H1 (cell line): ENCODE measurements at regions not wholly inside any gene's neighbourhood (a gene's known extent, or its start where the extent isn't known, plus 50 kb on each side); places are given as distances from the start of the nearest gene placed in this dataset.

Experiments used
- CTCF ChIA-PET: fragments of 300-600 bp; sonication (Branson Sonifier 250); formaldehyde crosslinking; loops from one replicate; lab custom pipeline; 2021; ENCODE audit not compliant: partially characterized antibody; lab: Charles Lee
- POLR2A ChIA-PET: fragments of 300-600 bp; sonication (Branson Sonifier 250); formaldehyde crosslinking; loops from one replicate; lab custom pipeline; 2021; ENCODE audit warnings: inconsistent platforms; ENCODE audit not compliant: partially characterized antibody; lab: Charles Lee
- DNase-seq, 2 experiments: peaks; one replicate each; pipeline versions ENCODE4 v3.0.0 to v3.0.0-alpha.2; 2010 to 2022; ENCODE audit warnings: low spot score in 2 of 2, low read depth in 1 of 2, mixed read lengths in 1 of 2
- FAIRE-seq: peaks from 2 replicates; lab custom pipeline; 2011; peaks lifted over from hg19 to GRCh38; lab: Jason Lieb, UNC
- H2AFZ ChIP-seq: 2 replicates; pipeline ENCODE4 v1.8.1; 2012; ENCODE audit warnings: low read length, inconsistent platforms
- H2AK5ac ChIP-seq: 2 replicates; pipeline ENCODE4 v1.6.1; 2013; ENCODE audit warnings: low read depth, low read length
- H2BK120ac ChIP-seq: replicated peaks from 2 replicates; pipeline ENCODE3; 2013; ENCODE audit warnings: low read depth, low read length, inconsistent platforms
- H2BK12ac ChIP-seq: 2 replicates; pipeline ENCODE4 v1.6.1; 2013; ENCODE audit warnings: low read depth, low read length
- H2BK15ac ChIP-seq: 2 replicates; pipeline ENCODE4 v1.6.1; 2013; ENCODE audit warnings: low read length
- H2BK20ac ChIP-seq: 2 replicates; pipeline ENCODE4 v1.6.1; 2013; ENCODE audit warnings: low read length
- H2BK5ac ChIP-seq: 2 replicates; pipeline ENCODE4 v1.6.1; 2013; ENCODE audit warnings: low read depth, low read length
- H3K14ac ChIP-seq: 2 replicates; pipeline ENCODE4 v1.6.1; 2013; ENCODE audit warnings: inconsistent platforms; ENCODE audit not compliant: insufficient read length
- H3K18ac ChIP-seq: 2 replicates; pipeline ENCODE4 v1.6.1; 2013; ENCODE audit warnings: low read length; ENCODE audit errors: extremely low read depth
- H3K23ac ChIP-seq: 2 replicates; pipeline ENCODE4 v1.6.1; 2013; ENCODE audit warnings: inconsistent platforms; ENCODE audit not compliant: insufficient read length
- H3K23me2 ChIP-seq: 2 replicates; pipeline ENCODE4 v1.6.1; 2013; ENCODE audit warnings: low read depth, low read length
- H3K27ac ChIP-seq: 2 replicates; pipeline ENCODE4 v1.6.1; 2011; ENCODE audit warnings: low read depth, low read length, inconsistent platforms
- H3K27me3 ChIP-seq, 4 experiments: replicated peaks in 1 of 4; 1 replicate in 1 of 4; 2 replicates in 3 of 4; pipeline versions ENCODE4 v1.6.1 to v1.8.1; 2011 to 2013; ENCODE audit warnings: low read length in 3 of 4, mild to moderate bottlenecking in 3 of 4, inconsistent platforms in 2 of 4, mixed read lengths in 2 of 4, moderate library complexity in 1 of 4; ENCODE audit not compliant: control insufficient read depth in 3 of 4, insufficient read depth in 3 of 4; ENCODE audit errors: extremely low read depth in 1 of 4
- H3K36me3 ChIP-seq, 4 experiments: 2 replicates each; pipeline versions ENCODE4 v1.6.1 to v1.8.1; 2011 to 2013; ENCODE audit warnings: mild to moderate bottlenecking in 4 of 4, low read length in 3 of 4, moderate library complexity in 2 of 4, control low read depth in 1 of 4, inconsistent platforms in 1 of 4; ENCODE audit not compliant: insufficient read depth in 4 of 4, control insufficient read depth in 2 of 4
- H3K4ac ChIP-seq: replicated peaks from 2 replicates; pipeline ENCODE3; 2013; ENCODE audit warnings: low read length, low read depth, mixed read lengths, inconsistent platforms; ENCODE audit not compliant: insufficient read length
- H3K4me1 ChIP-seq, 4 experiments: replicated peaks in 1 of 4; 1 replicate in 1 of 4; 2 replicates in 3 of 4; pipeline versions ENCODE4 v1.6.1 to v1.8.1; 2011 to 2013; ENCODE audit warnings: low read length in 3 of 4, inconsistent platforms in 2 of 4, mixed read lengths in 1 of 4; ENCODE audit not compliant: insufficient read depth in 4 of 4, control insufficient read depth in 3 of 4
- H3K4me2 ChIP-seq, 2 experiments: 2 replicates each; pipeline versions ENCODE4 v1.6.1 to v1.8.1; 2011 to 2013; ENCODE audit warnings: low read depth in 2 of 2, low read length in 2 of 2, control low read depth in 1 of 2, inconsistent platforms in 1 of 2, mild to moderate bottlenecking in 1 of 2; ENCODE audit not compliant: insufficient read depth in 1 of 2
- H3K4me3 ChIP-seq, 4 experiments: fragments of 200-600, 300-600 bp in 1 of 4; sonication (generic), shearing (Covaris generic), sonication (Bioruptor Twin) in 1 of 4; 2 replicates each; pipeline versions ENCODE4 v1.5.1 to v1.8.1; 2011 to 2016; ENCODE audit warnings: low read length in 4 of 4, low read depth in 3 of 4, control low read depth in 2 of 4, inconsistent platforms in 2 of 4, mild to moderate bottlenecking in 2 of 4, mixed read lengths in 1 of 4, moderate library complexity in 1 of 4; ENCODE audit not compliant: insufficient read depth in 2 of 4; ENCODE audit errors: extremely low read depth in 1 of 4
- H3K56ac ChIP-seq: replicated peaks from 2 replicates; pipeline ENCODE3; 2013; ENCODE audit warnings: low read depth, mild to moderate bottlenecking, mixed read lengths, low read length, inconsistent platforms; ENCODE audit not compliant: insufficient read length
- H3K79me1 ChIP-seq: 2 replicates; pipeline ENCODE4 v1.6.1; 2013; ENCODE audit warnings: low read depth, low read length, control low read depth
- H3K79me2 ChIP-seq, 2 experiments: 2 replicates each; pipeline versions ENCODE4 v1.6.1 to v1.8.1; 2012 to 2013; ENCODE audit warnings: low read length in 2 of 2, mild to moderate bottlenecking in 2 of 2, inconsistent platforms in 1 of 2; ENCODE audit not compliant: insufficient read depth in 2 of 2, control insufficient read depth in 1 of 2
- H3K9ac ChIP-seq, 4 experiments: replicated peaks in 1 of 4; 1 replicate in 1 of 4; 2 replicates in 3 of 4; pipeline versions ENCODE4 v1.6.1 to v1.8.1; 2011 to 2013; ENCODE audit warnings: low read depth in 3 of 4, low read length in 3 of 4, control low read depth in 2 of 4, mild to moderate bottlenecking in 2 of 4, moderate library complexity in 2 of 4, inconsistent platforms in 1 of 4; ENCODE audit errors: extremely low read depth in 1 of 4
- H3K9me3 ChIP-seq, 2 experiments: 2 replicates each; pipeline versions ENCODE4 v1.6.1 to v1.8.1; 2012 to 2013; ENCODE audit warnings: mild to moderate bottlenecking in 2 of 2, moderate library complexity in 2 of 2, control low read depth in 1 of 2, inconsistent platforms in 1 of 2, low read depth in 1 of 2, low read length in 1 of 2, mixed read lengths in 1 of 2; ENCODE audit not compliant: insufficient read depth in 2 of 2
- H4K20me1 ChIP-seq, 2 experiments: replicated peaks in 1 of 2; 2 replicates each; pipeline versions ENCODE3 to v1.8.1; 2011 to 2013; ENCODE audit warnings: inconsistent platforms in 2 of 2, low read length in 2 of 2, mild to moderate bottlenecking in 1 of 2; ENCODE audit not compliant: insufficient read depth in 2 of 2, control insufficient read depth in 1 of 2
- H4K5ac ChIP-seq: 2 replicates; pipeline ENCODE4 v1.6.1; 2013; ENCODE audit warnings: low read length, low read depth, mixed read lengths, inconsistent platforms; ENCODE audit not compliant: insufficient read length
- H4K8ac ChIP-seq: 2 replicates; pipeline ENCODE4 v1.8.0; 2013; ENCODE audit warnings: mild to moderate bottlenecking, moderate library complexity, low read length, inconsistent platforms; ENCODE audit not compliant: insufficient read depth; ENCODE audit errors: extremely low read depth
- H4K91ac ChIP-seq: replicated peaks from 2 replicates; pipeline ENCODE3; 2013; ENCODE audit warnings: low read length, mixed read lengths, inconsistent platforms; ENCODE audit not compliant: insufficient read length
- GABPA ChIP-seq: IDR thresholded peaks from 2 replicates; pipeline ENCODE4 v1.6.1; 2011; ENCODE audit warnings: mild to moderate bottlenecking, low read length, moderate library complexity, borderline replicate concordance; ENCODE audit not compliant: insufficient read depth
- HDAC2 ChIP-seq, 2 experiments: fragments of 300-600 bp in 1 of 2; sonication (generic) in 1 of 2; IDR thresholded peaks; 2 replicates each; pipeline ENCODE4 v1.6.1; 2011 to 2012; ENCODE audit warnings: low read depth in 2 of 2, low read length in 2 of 2, mild to moderate bottlenecking in 2 of 2, moderate library complexity in 2 of 2, borderline replicate concordance in 1 of 2, inconsistent platforms in 1 of 2
- JUN ChIP-seq: IDR thresholded peaks from 2 replicates; pipeline ENCODE4 v1.6.1; 2011; ENCODE audit warnings: low read depth, mild to moderate bottlenecking, improper control_type of control experiment, low read length
- KDM5A ChIP-seq: fragments of 200-600 bp; IDR thresholded peaks from 2 replicates; pipeline ENCODE4 v1.7.1; 2012; ENCODE audit warnings: mild to moderate bottlenecking, low read length, inconsistent platforms, mixed read lengths
- SAP30 ChIP-seq: fragments of 300-600 bp; sonication (generic); IDR thresholded peaks from 2 replicates; pipeline ENCODE4 v1.7.1; 2012; ENCODE audit warnings: low read length, moderate library complexity, mild to moderate bottlenecking, inconsistent platforms; ENCODE audit not compliant: insufficient read depth, insufficient replicate concordance
- SIRT6 ChIP-seq: IDR thresholded peaks from one replicate; pipeline ENCODE4 v1.7.1; 2012; ENCODE audit warnings: low read length, inconsistent platforms
- SP1 ChIP-seq: IDR thresholded peaks from 2 replicates; pipeline ENCODE4 v1.6.1; 2011; ENCODE audit warnings: low read depth, low read length
- SUZ12 ChIP-seq: fragments of 200-600 bp; sonication (generic); IDR thresholded peaks from 2 replicates; pipeline ENCODE4 v1.6.1; 2012; ENCODE audit warnings: mild to moderate bottlenecking, inconsistent platforms, low read length, moderate library complexity, mixed read lengths
- WGBS, 2 experiments: shearing (Covaris generic) in 1 of 2; methylation state at CpG; one replicate each; pipeline versions ENCODE4 v1.1.6 to v1.1.7; 2013 to 2015; ENCODE audit warnings: low lambda C conversion rate in 2 of 2, mixed read lengths in 2 of 2, inconsistent platforms in 1 of 2, low coverage in 1 of 2, missing lambda C conversion rate in 1 of 2; ENCODE audit not compliant: insufficient replicate concordance in 2 of 2, insufficient coverage in 1 of 2, insufficient read length in 1 of 2; ENCODE audit errors: extremely low coverage in 1 of 2, missing lambda C conversion rate in 1 of 2; 5-methylcytosine and 5-hydroxymethylcytosine counted together

DNA sequence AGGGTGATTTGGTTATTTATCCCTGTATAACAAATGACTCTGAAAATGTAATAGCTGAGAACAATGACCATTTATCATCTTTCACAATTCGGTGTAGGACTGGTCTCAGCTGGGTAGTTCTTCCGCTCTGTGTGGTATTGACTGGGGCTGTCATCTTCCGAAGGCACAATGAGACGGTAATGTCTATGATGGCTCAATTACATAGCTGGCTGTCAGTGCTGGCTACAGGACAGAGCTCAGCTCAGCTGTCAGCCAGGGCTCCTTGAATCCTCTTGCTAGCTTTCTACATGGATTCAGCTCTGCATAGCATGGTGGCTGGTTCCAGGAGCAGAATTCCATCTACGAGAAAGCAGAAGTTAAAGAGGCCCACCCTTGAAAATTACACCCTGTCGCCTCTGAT lies 483.8 kb downstream of the TDRD15 start:
- H3K27me3 ChIP-seq = no peaks in the 10 kb centered on the region
- no peak overlapping the region for H2BK12ac ChIP-seq
- H3K36me3 ChIP-seq = no peaks in the 10 kb centered on the region
- no peak overlapping the region for H2AK5ac ChIP-seq
- DNase-seq (no peak), FAIRE-seq (no peak)
- no peaks in the 10 kb centered on the region for H3K79me1 ChIP-seq
- H3K4me1 ChIP-seq = no peaks in the 10 kb centered on the region
- no peaks in the 10 kb centered on the region; a peak in 1 of 4 replicates for H3K9me3 ChIP-seq
- no peaks in the 10 kb centered on the region for H3K23me2 ChIP-seq
- no peak overlapping the region for H2AFZ ChIP-seq
- CTCF ChIA-PET = interaction anchor here (0.6 to 0.8 kb wide), 2 partner anchors 11 to 590 kb away, joined by 3 to 4 read pairs; no protein-coding TSS in a partner anchor
- H4K5ac ChIP-seq = no peak overlapping the region
- no peaks in the 10 kb centered on the region for H4K20me1 ChIP-seq
- no peak overlapping the region for H3K4ac ChIP-seq
- H3K79me2 ChIP-seq = no peaks in the 10 kb centered on the region
- H3K4me2 ChIP-seq = no peak overlapping the region
- no peak overlapping the region for H3K18ac ChIP-seq
- WGBS, 2 experiments = 97% methylated on average over 6 of the region's 6 CpGs; no CpG with 5 or more reads in 1 of the 2 experiments
- H3K23ac ChIP-seq = no peak overlapping the region
- TF ChIP-seq SAP30 = no peak
- no peak for TF ChIP-seq SIRT6
- TF ChIP-seq SUZ12 = no peak
- no peak for TF ChIP-seq KDM5A
- TF ChIP-seq SP1 = no peak
- TF ChIP-seq GABPA = no peak
- TF ChIP-seq HDAC2 (IDR thresholded peaks at IDR 0.05; ENCODE audit: borderline replicate concordance in 1 of 2, low read depth in 2 of 2, low read length in 2 of 2) = no peak
- TF ChIP-seq JUN = no peak
- no peak overlapping the region for H3K27ac ChIP-seq
- no peak overlapping the region for H4K8ac ChIP-seq
- no peak overlapping the region for H2BK5ac ChIP-seq
- no peak overlapping the region for H3K56ac ChIP-seq
- no peak overlapping the region for H3K4me3 ChIP-seq
- no peak overlapping the region for H2BK120ac ChIP-seq
- H2BK20ac ChIP-seq = no peak overlapping the region
- POLR2A ChIA-PET = no interaction called here
- no peak overlapping the region; a peak in 1 of 7 replicates for H3K9ac ChIP-seq
- no peak overlapping the region for H2BK15ac ChIP-seq
- H3K14ac ChIP-seq = no peak overlapping the region
- H4K91ac ChIP-seq = no peak overlapping the region
